HepG2 (cell line): ENCODE measurements at regions not wholly inside any gene's neighbourhood (a gene's known extent, or its start where the extent isn't known, plus 50 kb on each side); places are given as distances from the start of the nearest gene placed in this dataset.

Experiments used
- ATAC-seq: fragments of 200-7000 bp; cut with Tn5 transposase; 3 replicates; pipeline ENCODE4 v1.9.1; 2020; ENCODE audit warnings: mild to moderate bottlenecking, moderate library complexity
- BruUV-seq: library from RNA; stranded (reverse); fragments of 400-500 nt; replicated peaks from 2 replicates; lab custom pipeline; 2021; lab: Mats Ljungman, UMichigan
- CTCF ChIA-PET: fragments of 300-600 bp; formaldehyde crosslinking; extraction: SDS; loops from one replicate; lab custom pipeline; 2021; ENCODE audit warnings: low total read pairs, inconsistent platforms, low intra/inter-chr PET ratio; lab: Yijun Ruan, JAX
- POLR2A ChIA-PET: fragments of 350-600 bp; sonication (Branson Sonifier 250); formaldehyde crosslinking; loops from one replicate; lab custom pipeline; 2020; ENCODE audit warnings: antibody characterized with exemption, inconsistent platforms; lab: Yijun Ruan, JAX
- DNase-seq: peaks from one replicate; pipeline ENCODE4 v3.0.0-alpha.2; 2015; ENCODE audit warnings: low spot score
- FAIRE-seq: peaks from 3 replicates; lab custom pipeline; 2011; peaks lifted over from hg19 to GRCh38; lab: Jason Lieb, UNC
- H2AFZ ChIP-seq: one replicate; pipeline ENCODE4 v1.6.1; 2011; ENCODE audit warnings: low read length, inconsistent platforms
- H3K27ac ChIP-seq: fragments of 300-600 bp; 3 replicates; pipeline ENCODE4 v1.8.0; 2011; ENCODE audit warnings: mixed run types, mild to moderate bottlenecking, mixed read lengths, low read length, inconsistent platforms; ENCODE audit not compliant: insufficient read depth; ENCODE audit errors: extremely low read length
- H3K27me3 ChIP-seq, 2 experiments: fragments of 200-600 bp in 1 of 2; 2 replicates in 1 of 2; 3 replicates in 1 of 2; pipeline versions ENCODE4 v1.6.0 to v1.8.0; 2011; ENCODE audit warnings: low read length in 2 of 2, mild to moderate bottlenecking in 2 of 2, moderate library complexity in 2 of 2, inconsistent platforms in 1 of 2; ENCODE audit not compliant: insufficient read depth in 2 of 2, control insufficient read depth in 1 of 2
- H3K36me3 ChIP-seq, 2 experiments: fragments of 200-600 bp in 1 of 2; replicated peaks in 1 of 2; 2 replicates in 1 of 2; 3 replicates in 1 of 2; pipeline versions ENCODE4 v1.5.1 to v1.8.0; 2011; ENCODE audit warnings: low read length in 2 of 2, inconsistent platforms in 1 of 2; ENCODE audit not compliant: insufficient read depth in 2 of 2, control insufficient read depth in 1 of 2
- H3K4me1 ChIP-seq: 2 replicates; pipeline ENCODE4 v1.5.1; 2012; ENCODE audit warnings: low read length, inconsistent platforms; ENCODE audit not compliant: insufficient read depth
- H3K4me2 ChIP-seq: 2 replicates; pipeline ENCODE4 v1.6.0; 2011; ENCODE audit warnings: low read depth, low read length, inconsistent platforms
- H3K4me3 ChIP-seq, 3 experiments: fragments of 200-600 bp in 1 of 3; sonication (generic), shearing (Covaris generic) in 1 of 3; replicated peaks in 1 of 3; 2 replicates each; pipeline ENCODE4 v1.5.1; 2011 to 2016; ENCODE audit warnings: low read length in 3 of 3, inconsistent platforms in 2 of 3, low read depth in 2 of 3, mild to moderate bottlenecking in 2 of 3, control low read depth in 1 of 3, mixed read lengths in 1 of 3; ENCODE audit not compliant: insufficient read depth in 1 of 3
- H3K79me2 ChIP-seq: one replicate; pipeline ENCODE4 v1.6.1; 2011; ENCODE audit warnings: low read length, inconsistent platforms; ENCODE audit not compliant: insufficient read depth
- H3K9ac ChIP-seq: 2 replicates; pipeline ENCODE4 v1.6.0; 2011; ENCODE audit warnings: mild to moderate bottlenecking, low read depth, low read length, inconsistent platforms; ENCODE audit not compliant: insufficient read depth
- H3K9me3 ChIP-seq: 2 replicates; pipeline ENCODE4 v1.5.1; 2012; ENCODE audit warnings: mild to moderate bottlenecking, low read length
- H4K20me1 ChIP-seq: 2 replicates; pipeline ENCODE4 v1.6.0; 2011; ENCODE audit warnings: inconsistent platforms, mild to moderate bottlenecking, low read length, moderate library complexity; ENCODE audit not compliant: insufficient read depth
- RNF2 ChIP-seq: fragments of 450-650 bp; conservative IDR thresholded peaks from 2 replicates; pipeline ENCODE4 v1.6.1; 2016; ENCODE audit warnings: low read depth
- STAG1 ChIP-seq: sonication (generic); formaldehyde crosslinking; IDR thresholded peaks from 2 replicates; pipeline ENCODE4 v1.4.0; 2020; ENCODE audit warnings: missing genetic modification reagents
- TCF7L2 ChIP-seq: IDR thresholded peaks from 2 replicates; pipeline ENCODE4 v1.6.1; 2011; ENCODE audit warnings: mild to moderate bottlenecking, low read depth, low read length, moderate library complexity
- ZBTB4 ChIP-seq: sonication (generic); formaldehyde crosslinking; IDR thresholded peaks from 2 replicates; pipeline ENCODE4 v1.4.0; 2020; ENCODE audit warnings: missing genetic modification reagents, mild to moderate bottlenecking, borderline replicate concordance
- ZFP36L2 ChIP-seq: sonication (generic); formaldehyde crosslinking; IDR thresholded peaks from 2 replicates; pipeline ENCODE4 v1.4.0; 2020; ENCODE audit warnings: missing genetic modification reagents
- ZNF441 ChIP-seq: sonication (generic); formaldehyde crosslinking; IDR thresholded peaks from 2 replicates; pipeline ENCODE4 v1.7.0; 2021; ENCODE audit warnings: missing genetic modification reagents, borderline replicate concordance
- WGBS: methylation state at CpG from one replicate; pipeline ENCODE4 v1.1.6; 2017; ENCODE audit warnings: low lambda C conversion rate; 5-methylcytosine and 5-hydroxymethylcytosine counted together
- in situ Hi-C: cut with HindIII; loops from 2 replicates; pipeline ENCODE4 v1.10.0; 2017; ENCODE audit warnings: low pct_unique_long_range_greater_than_20kb; ENCODE audit not compliant: extremely low pct_ligation_motif_present
- intact Hi-C: fragments of 100-400 bp; cut with micrococcal nuclease; formaldehyde crosslinking; loops from one replicate; pipeline ENCODE4 v1.10.0; 2022; ENCODE audit not compliant: unreplicated experiment
- TF ChIP-seq, protein P1 (sequence below): sonication (generic); formaldehyde crosslinking; conservative IDR thresholded peaks from 2 replicates; pipeline ENCODE4 v1.8.1; 2023; ENCODE audit warnings: missing genetic modification reagents
- TF ChIP-seq, protein P2 (sequence below): IDR thresholded peaks from 2 replicates; pipeline ENCODE4 v1.6.1; 2018; ENCODE audit warnings: missing genetic modification reagents, mild to moderate bottlenecking, missing compliant biosample characterization

- H3K9ac ChIP-seq = no peak overlapping the region
- CTCF ChIA-PET = no interaction called here
- BruUV-seq = no TSS peak
- TF ChIP-seq TCF7L2 (no peak), ZNF441 (CRISPR knock-in tag) (no peak), ZBTB4 (CRISPR knock-in tag) (no peak), STAG1 (CRISPR knock-in tag) (no peak), ZFP36L2 (CRISPR knock-in tag) (no peak), RNF2 (no peak)
- TF ChIP-seq, protein P1, sequence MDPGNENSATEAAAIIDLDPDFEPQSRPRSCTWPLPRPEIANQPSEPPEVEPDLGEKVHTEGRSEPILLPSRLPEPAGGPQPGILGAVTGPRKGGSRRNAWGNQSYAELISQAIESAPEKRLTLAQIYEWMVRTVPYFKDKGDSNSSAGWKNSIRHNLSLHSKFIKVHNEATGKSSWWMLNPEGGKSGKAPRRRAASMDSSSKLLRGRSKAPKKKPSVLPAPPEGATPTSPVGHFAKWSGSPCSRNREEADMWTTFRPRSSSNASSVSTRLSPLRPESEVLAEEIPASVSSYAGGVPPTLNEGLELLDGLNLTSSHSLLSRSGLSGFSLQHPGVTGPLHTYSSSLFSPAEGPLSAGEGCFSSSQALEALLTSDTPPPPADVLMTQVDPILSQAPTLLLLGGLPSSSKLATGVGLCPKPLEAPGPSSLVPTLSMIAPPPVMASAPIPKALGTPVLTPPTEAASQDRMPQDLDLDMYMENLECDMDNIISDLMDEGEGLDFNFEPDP = no peak
- TF ChIP-seq, protein P2, sequence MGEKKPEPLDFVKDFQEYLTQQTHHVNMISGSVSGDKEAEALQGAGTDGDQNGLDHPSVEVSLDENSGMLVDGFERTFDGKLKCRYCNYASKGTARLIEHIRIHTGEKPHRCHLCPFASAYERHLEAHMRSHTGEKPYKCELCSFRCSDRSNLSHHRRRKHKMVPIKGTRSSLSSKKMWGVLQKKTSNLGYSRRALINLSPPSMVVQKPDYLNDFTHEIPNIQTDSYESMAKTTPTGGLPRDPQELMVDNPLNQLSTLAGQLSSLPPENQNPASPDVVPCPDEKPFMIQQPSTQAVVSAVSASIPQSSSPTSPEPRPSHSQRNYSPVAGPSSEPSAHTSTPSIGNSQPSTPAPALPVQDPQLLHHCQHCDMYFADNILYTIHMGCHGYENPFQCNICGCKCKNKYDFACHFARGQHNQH (CRISPR knock-in tag) = no peak
- TF ChIP-seq, all 625 proteins: peak for 0
- in situ Hi-C loops (no loop called here), intact Hi-C loops (no loop called here)
- no peak for FAIRE-seq
- H3K79me2 ChIP-seq = no peaks in the 10 kb centered on the region
- H3K36me3 ChIP-seq = peaks cover 1 to 4% of the 10 kb centered on the region in 2 experiments; a peak in 1 of 5 replicates
- 98% methylated on average over 17 of the region's 17 CpGs for WGBS
- no peak overlapping the region for H2AFZ ChIP-seq
- no peak overlapping the region for H3K4me2 ChIP-seq
- POLR2A ChIA-PET = no interaction called here
- H3K4me3 ChIP-seq = no peak overlapping the region
- no peaks in the 10 kb centered on the region for H4K20me1 ChIP-seq
- H3K27me3 ChIP-seq = no peaks in the 10 kb centered on the region
- no peak overlapping the region for H3K27ac ChIP-seq
- no peaks in the 10 kb centered on the region for H3K9me3 ChIP-seq
- ATAC-seq = no peak; the same call in 2 of the 3 replicates
- H3K4me1 ChIP-seq = 0 out of 2 replicates have a peak, but pooled peaks cover 8% of the 10 kb centered on the region
- DNase-seq = no peak
These were observed 133.0 kb upstream of the FAN1 start for GRCh38 chr15:30770759-30771158.
